GM23248 (cell line): ENCODE measurements at regions not wholly inside any gene's neighbourhood (a gene's known extent, or its start where the extent isn't known, plus 50 kb on each side); places are given as distances from the start of the nearest gene placed in this dataset.

ENCODE experiments used
- EZH2 ChIP-seq: fragments of 200-600 bp; sonication (generic); IDR thresholded peaks from 2 replicates; pipeline ENCODE4 v1.6.1; 2018; ENCODE audit warnings: antibody characterized with exemption, mild to moderate bottlenecking; ENCODE audit not compliant: insufficient read depth, poor library complexity, severe bottlenecking
- EZH2phosphoT487 ChIP-seq: fragments of 200-600 bp; sonication (generic); IDR thresholded peaks from 2 replicates; pipeline ENCODE4 v1.6.1; 2018; ENCODE audit warnings: antibody characterized with exemption, moderate library complexity, mild to moderate bottlenecking, low read depth; ENCODE audit not compliant: insufficient read depth

- TF ChIP-seq EZH2 (no peak), EZH2phosphoT487 (no peak)
Measured at GRCh38 chr12:14314801-14315200, 50.7 kb upstream of the ATF7IP start.
